GM20000 (cell line): ENCODE measurements at regions not wholly inside any gene's neighbourhood (a gene's known extent, or its start where the extent isn't known, plus 50 kb on each side); places are given as distances from the start of the nearest gene placed in this dataset.

ENCODE experiments used
- DNase-seq: peaks from one replicate; pipeline ENCODE4 v3.0.0; 2012; ENCODE audit warnings: low spot score
- CTCF ChIP-seq: IDR thresholded peaks from 2 replicates; pipeline ENCODE4 v1.5.1; 2012; ENCODE audit warnings: mild to moderate bottlenecking, control low read depth; ENCODE audit errors: extremely low read depth, missing control alignments

- TF ChIP-seq CTCF = no peak
- DNase-seq = no peak
These were observed 751.8 kb downstream of the FGF9 start for GRCh38 chr13:22422712-22423111.

- DNase-seq = no peak
- TF ChIP-seq CTCF = no peak
These were observed 752.4 kb downstream of the FGF9 start for GRCh38 chr13:22423261-22423660.

GRCh38 chr13:22425087-22425486 lies 754.2 kb downstream of the FGF9 start:
- no peak for DNase-seq
- no peak for TF ChIP-seq CTCF

GRCh38 chr13:22427066-22427465 lies 753.7 kb upstream of the SGCG start:
- no peak for TF ChIP-seq CTCF
- no peak for DNase-seq

- DNase-seq = no peak
- TF ChIP-seq CTCF = no peak
These were observed 753.0 kb upstream of the SGCG start for GRCh38 chr13:22427783-22428182.

- no peak for DNase-seq
- no peak for TF ChIP-seq CTCF
These were observed 752.5 kb upstream of the SGCG start for GRCh38 chr13:22428188-22428828.

- TF ChIP-seq CTCF = no peak
- no peak for DNase-seq
These were observed 748.1 kb upstream of the SGCG start for GRCh38 chr13:22432690-22433089.
